Smooth muscle cell (in vitro differentiated cells): ENCODE measurements at regions not wholly inside any gene's neighbourhood (a gene's known extent, or its start where the extent isn't known, plus 50 kb on each side); places are given as distances from the start of the nearest gene placed in this dataset.

Experiments
- DNase-seq: peaks from one replicate; lab custom pipeline; 2025; ENCODE audit not compliant: unreplicated experiment; lab: John Stamatoyannopoulos, UW
- H2AFZ ChIP-seq: fragments of 200-600 bp; sonication (generic); 2 replicates; pipeline ENCODE4 v1.6.0; 2016; ENCODE audit warnings: antibody characterized with exemption, low read depth, mild to moderate bottlenecking
- H3F3A ChIP-seq: fragments of 200-600 bp; sonication (generic); 2 replicates; pipeline ENCODE4 v1.6.0; 2017; ENCODE audit warnings: antibody characterized with exemption, low read depth
- H3K27ac ChIP-seq: fragments of 200-600 bp; sonication (generic); 2 replicates; pipeline ENCODE4 v1.5.1; 2016; ENCODE audit warnings: low read depth, mild to moderate bottlenecking
- H3K27me3 ChIP-seq: fragments of 200-600 bp; sonication (generic); 2 replicates; pipeline ENCODE4 v1.6.1; 2016; ENCODE audit warnings: low read depth, mild to moderate bottlenecking
- H3K36me3 ChIP-seq: fragments of 200-600 bp; sonication (generic); 2 replicates; pipeline ENCODE4 v1.5.1; 2016; ENCODE audit warnings: low read depth
- H3K4me1 ChIP-seq: fragments of 200-600 bp; sonication (generic); 2 replicates; pipeline ENCODE4 v1.5.1; 2016; ENCODE audit warnings: low read depth
- H3K4me2 ChIP-seq: fragments of 200-600 bp; sonication (generic); 2 replicates; pipeline ENCODE4 v1.6.0; 2016; ENCODE audit warnings: mild to moderate bottlenecking
- H3K4me3 ChIP-seq: fragments of 200-600 bp; sonication (generic); 2 replicates; pipeline ENCODE4 v1.5.1; 2016; ENCODE audit warnings: mild to moderate bottlenecking
- H3K79me2 ChIP-seq: fragments of 200-600 bp; sonication (generic); 2 replicates; pipeline ENCODE4 v1.6.0; 2016; ENCODE audit warnings: low read depth, mild to moderate bottlenecking
- H3K9ac ChIP-seq: fragments of 200-600 bp; sonication (generic); 2 replicates; pipeline ENCODE4 v1.6.0; 2016; ENCODE audit warnings: low read depth
- H3K9me3 ChIP-seq: fragments of 200-600 bp; sonication (generic); replicated peaks from 2 replicates; pipeline ENCODE4 v1.5.1; 2016; ENCODE audit warnings: low read depth
- H4K20me1 ChIP-seq: fragments of 200-600 bp; sonication (generic); 2 replicates; pipeline ENCODE4 v1.6.0; 2016; ENCODE audit warnings: low read depth
- CTCF ChIP-seq: fragments of 200-600 bp; sonication (generic); IDR thresholded peaks from 2 replicates; pipeline ENCODE4 v1.5.1; 2017; ENCODE audit warnings: borderline replicate concordance, mild to moderate bottlenecking, antibody characterized with exemption; ENCODE audit not compliant: insufficient read depth, poor library complexity, severe bottlenecking
- WGBS: methylation state at CpG from one replicate; pipeline ENCODE4 v1.1.7; 2016; ENCODE audit warnings: low lambda C conversion rate; 5-methylcytosine and 5-hydroxymethylcytosine counted together

DNA sequence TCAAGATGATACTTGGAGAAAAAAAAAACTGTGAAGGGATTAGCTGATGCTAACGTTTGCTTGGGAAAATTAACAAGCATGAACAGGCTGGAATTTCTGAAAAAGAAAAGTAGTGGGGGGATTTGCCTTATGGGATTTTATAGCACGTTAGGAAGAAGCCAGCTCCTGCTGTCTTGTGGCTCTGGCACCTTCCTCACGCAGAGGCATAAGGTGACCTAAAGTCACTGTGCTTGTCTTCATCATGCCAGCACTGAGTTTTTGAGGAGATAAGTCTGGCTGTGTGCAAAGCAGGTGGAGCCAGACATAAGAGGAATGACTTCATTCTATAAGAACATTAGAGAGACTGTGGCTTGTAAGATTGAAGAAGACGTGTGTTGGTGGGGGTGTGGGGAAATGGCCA is 94.4 kb upstream of the MAP1B start:
- Histone ChIP-seq H3K9ac (no peak overlapping the region), H3K27me3 (no peaks in the 10 kb centered on the region), H3K4me2 (no peak overlapping the region), H3K9me3 (no peaks in the 10 kb centered on the region), H3K79me2 (no peaks in the 10 kb centered on the region), H3F3A (no peaks in the 10 kb centered on the region), H3K36me3 (no peaks in the 10 kb centered on the region), H3K4me3 (no peak overlapping the region), H3K27ac (no peak overlapping the region), H2AFZ (peak overlapping the region; percentile 27), H4K20me1 (no peaks in the 10 kb centered on the region), H3K4me1 (peaks cover 12% of the 10 kb centered on the region)
- WGBS: 38% methylated on average over 4 of the region's 4 CpGs
- TF ChIP-seq CTCF: no peak
- no peak for DNase-seq

DNA sequence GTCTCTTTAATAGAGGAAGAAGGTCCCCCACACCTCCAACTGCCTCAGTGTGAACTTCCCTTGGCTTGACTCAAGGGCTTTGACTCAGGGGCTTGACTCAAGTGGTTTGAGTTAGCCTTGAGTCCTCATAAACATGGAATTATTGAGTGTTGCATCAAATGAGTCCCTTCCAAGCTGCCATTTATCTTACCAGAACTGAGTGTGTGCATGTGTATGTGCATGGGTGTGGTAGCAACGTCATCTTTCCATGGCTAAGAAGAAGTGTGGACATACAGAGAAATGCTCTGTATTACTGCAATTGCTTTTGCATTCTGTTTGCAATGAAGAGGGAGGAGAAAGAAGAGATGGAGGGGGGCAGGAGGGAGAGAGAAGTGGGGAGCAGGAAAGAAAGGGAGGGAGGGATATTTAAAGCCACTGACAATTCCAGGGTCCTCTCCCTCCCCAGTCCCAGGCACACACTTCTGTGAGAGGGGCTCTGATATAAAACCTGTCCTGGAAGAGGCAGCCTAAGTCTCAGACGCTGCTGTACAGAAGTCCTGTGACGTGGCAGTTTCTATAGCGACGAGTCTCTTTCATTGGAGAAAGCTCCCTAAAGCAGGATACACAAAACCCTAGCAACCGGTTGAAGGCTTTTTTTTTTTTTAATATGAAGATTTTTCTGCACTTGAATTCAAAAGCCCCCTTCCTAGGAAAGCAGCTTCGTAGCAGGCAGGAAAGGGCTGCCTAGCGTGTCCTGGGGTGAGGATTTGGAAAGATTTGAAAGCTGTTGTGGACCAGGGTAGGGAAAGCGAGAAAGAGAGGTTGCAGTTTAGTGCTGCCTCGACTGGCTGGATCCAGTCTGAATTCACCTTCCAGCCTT is 93.3 kb upstream of the MAP1B start:
- Histone ChIP-seq H2AFZ (no peak overlapping the region), H3K9ac (peak overlapping the region; percentile 59), H3K4me3 (no peak overlapping the region), H3K9me3 (no peaks in the 10 kb centered on the region), H3F3A (no peaks in the 10 kb centered on the region), H4K20me1 (no peaks in the 10 kb centered on the region), H3K36me3 (no peaks in the 10 kb centered on the region), H3K79me2 (no peaks in the 10 kb centered on the region), H3K4me2 (peak overlapping the region; percentile 61), H3K4me1 (peaks cover 12% of the 10 kb centered on the region), H3K27ac (peak overlapping the region; percentile 85), H3K27me3 (no peaks in the 10 kb centered on the region)
- no peak for TF ChIP-seq CTCF
- no peak for DNase-seq
- 62% methylated on average over 10 of the region's 10 CpGs for WGBS

- H3F3A ChIP-seq: no peaks in the 10 kb centered on the region
- WGBS: 34% methylated on average over 7 of the region's 7 CpGs
- H3K79me2 ChIP-seq: no peaks in the 10 kb centered on the region
- no peaks in the 10 kb centered on the region for H4K20me1 ChIP-seq
- peak overlapping the region; percentile 85 for H3K27ac ChIP-seq
- H3K4me3 ChIP-seq: no peak overlapping the region
- TF ChIP-seq CTCF: no peak
- H3K36me3 ChIP-seq: no peaks in the 10 kb centered on the region
- peak overlapping the region; percentile 61 for H3K4me2 ChIP-seq
- peak overlapping the region; percentile 35 for H2AFZ ChIP-seq
- DNase-seq: peak; percentile 20
- no peaks in the 10 kb centered on the region for H3K9me3 ChIP-seq
- H3K9ac ChIP-seq: peak overlapping the region; percentile 59
- H3K4me1 ChIP-seq: peaks cover 12% of the 10 kb centered on the region
- H3K27me3 ChIP-seq: no peaks in the 10 kb centered on the region
Observed at GRCh38 chr5:72015103-72015548, 92.1 kb upstream of the MAP1B start.
